ENCODE measurements at regions not wholly inside any gene's neighbourhood (a gene's known extent, or its start where the extent isn't known, plus 50 kb on each side); places are given as distances from the start of the nearest gene placed in this dataset.

DNA sequence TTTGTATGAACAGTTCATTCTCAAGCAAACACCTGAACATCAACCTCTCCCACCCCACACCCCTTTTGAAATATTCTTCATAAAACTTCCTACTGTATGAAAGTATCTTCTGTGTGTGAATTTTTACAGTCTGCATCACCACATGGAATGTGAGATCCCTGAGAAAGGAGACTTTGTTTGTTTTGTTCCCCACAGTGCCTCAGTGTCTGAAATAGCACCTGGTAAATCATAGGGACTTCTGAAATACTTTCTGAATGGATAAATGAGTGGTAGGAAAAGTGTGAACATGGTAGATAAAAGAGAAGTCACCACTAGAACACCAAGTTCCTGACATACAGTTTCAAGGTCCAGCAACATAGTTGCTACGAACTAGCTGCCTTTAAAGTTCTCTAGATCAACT, 1071.2 kb downstream of the EFNB2 start:
- no peaks in the 10 kb centered on the region for H3K9me3 Mint-ChIP-seq (ENCODE audit: insufficient read depth)
- H3K27me3 Mint-ChIP-seq (ENCODE audit: low read depth): no peaks in the 10 kb centered on the region
- H3K36me3 Mint-ChIP-seq (ENCODE audit: low read depth): no peaks in the 10 kb centered on the region
- ChIA-PET CTCF (no interaction called here), POLR2A (no interaction called here)
- ATAC-seq (no peak), DNase-seq (no peak)
- H3K4me3 Mint-ChIP-seq: no peak overlapping the region
- no peak overlapping the region for H3K27ac Mint-ChIP-seq
- no peaks in the 10 kb centered on the region for H3K4me1 Mint-ChIP-seq (ENCODE audit: low read depth)

DNA sequence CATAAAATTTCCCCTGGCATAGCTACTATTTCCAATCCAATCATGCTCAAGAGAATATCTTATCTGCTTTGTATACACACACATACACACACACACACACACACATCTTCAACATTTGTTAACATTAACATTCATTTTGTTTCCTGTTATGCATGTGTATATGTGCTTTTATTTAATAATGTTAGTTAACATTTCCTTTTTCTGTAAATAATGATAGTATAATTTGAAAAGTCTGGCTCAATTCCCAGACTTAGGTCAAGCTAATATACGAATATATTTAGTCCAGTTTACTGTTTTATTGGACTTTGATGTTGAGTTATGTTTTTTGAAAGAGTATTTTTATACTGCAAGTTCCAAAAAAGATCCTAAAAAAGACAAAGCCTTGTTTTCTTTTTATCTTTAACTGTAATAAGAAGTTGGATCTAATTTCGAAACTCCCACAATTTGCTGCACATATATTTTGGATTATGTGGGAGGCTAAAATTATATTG, 1072.4 kb downstream of the EFNB2 start:
- CTCF ChIA-PET: no interaction called here
- no peaks in the 10 kb centered on the region for H3K36me3 Mint-ChIP-seq (ENCODE audit: low read depth)
- no peaks in the 10 kb centered on the region for H3K9me3 Mint-ChIP-seq (ENCODE audit: insufficient read depth)
- H3K27me3 Mint-ChIP-seq (ENCODE audit: low read depth): no peaks in the 10 kb centered on the region
- H3K4me1 Mint-ChIP-seq (ENCODE audit: low read depth): no peaks in the 10 kb centered on the region
- H3K27ac Mint-ChIP-seq: no peak overlapping the region
- no peak for DNase-seq
- POLR2A ChIA-PET: no interaction called here
- no peak for ATAC-seq
- no peak overlapping the region for H3K4me3 Mint-ChIP-seq

DNA sequence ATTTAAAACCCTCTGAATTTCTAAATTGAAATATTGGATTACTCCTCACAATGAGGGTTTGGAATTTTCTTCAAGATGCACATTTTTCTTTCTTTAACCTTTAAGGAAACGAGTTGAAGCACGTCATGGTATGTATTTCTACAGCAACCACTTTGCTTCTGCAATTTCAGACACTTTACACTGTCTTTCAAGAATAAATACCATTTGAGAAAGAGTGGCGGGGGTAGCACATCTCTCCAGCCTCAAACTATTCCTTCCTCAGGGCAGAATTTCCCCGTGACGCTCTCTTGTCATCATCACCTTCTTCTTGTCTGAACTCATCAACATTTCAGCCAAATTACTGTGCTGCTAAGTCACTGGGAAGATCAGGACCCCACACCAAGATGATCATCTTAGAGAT, 1073.4 kb downstream of the EFNB2 start:
- no peaks in the 10 kb centered on the region for H3K9me3 Mint-ChIP-seq (ENCODE audit: insufficient read depth)
- H3K27ac Mint-ChIP-seq: no peak overlapping the region
- POLR2A ChIA-PET: no interaction called here
- DNase-seq (no peak), ATAC-seq (no peak)
- no peaks in the 10 kb centered on the region for H3K27me3 Mint-ChIP-seq (ENCODE audit: low read depth)
- no peak overlapping the region for H3K4me3 Mint-ChIP-seq
- CTCF ChIA-PET: no interaction called here
- no peaks in the 10 kb centered on the region for H3K36me3 Mint-ChIP-seq (ENCODE audit: low read depth)
- no peaks in the 10 kb centered on the region for H3K4me1 Mint-ChIP-seq (ENCODE audit: low read depth)

DNA sequence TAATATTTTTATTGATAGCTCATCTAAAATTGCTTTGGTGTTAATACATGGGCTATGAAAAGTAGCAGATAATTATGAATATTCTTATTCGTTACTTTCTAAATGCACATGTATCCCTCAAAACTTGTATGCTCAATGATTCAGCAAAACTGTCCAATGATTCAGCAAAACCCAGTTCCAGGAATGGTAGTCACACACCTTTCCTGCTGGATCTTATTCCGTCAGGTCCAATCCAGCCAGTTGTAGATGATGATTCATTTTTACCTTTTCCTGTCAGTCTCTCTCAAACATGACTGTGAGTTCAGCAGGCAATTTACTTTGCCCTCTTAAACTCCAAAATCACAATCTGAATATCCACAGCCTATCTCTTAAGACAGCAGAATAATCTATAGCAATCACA, 1082.6 kb downstream of the EFNB2 start:
- ChIA-PET CTCF (no interaction called here), POLR2A (no interaction called here)
- no peak for ATAC-seq
- DNase-seq: no peak
- Mint-ChIP-seq H3K4me1 (ENCODE audit: low read depth) (no peaks in the 10 kb centered on the region), H3K36me3 (ENCODE audit: low read depth) (no peaks in the 10 kb centered on the region), H3K27me3 (ENCODE audit: low read depth) (no peaks in the 10 kb centered on the region), H3K9me3 (ENCODE audit: insufficient read depth) (no peaks in the 10 kb centered on the region), H3K27ac (no peak overlapping the region), H3K4me3 (no peak overlapping the region)

DNA sequence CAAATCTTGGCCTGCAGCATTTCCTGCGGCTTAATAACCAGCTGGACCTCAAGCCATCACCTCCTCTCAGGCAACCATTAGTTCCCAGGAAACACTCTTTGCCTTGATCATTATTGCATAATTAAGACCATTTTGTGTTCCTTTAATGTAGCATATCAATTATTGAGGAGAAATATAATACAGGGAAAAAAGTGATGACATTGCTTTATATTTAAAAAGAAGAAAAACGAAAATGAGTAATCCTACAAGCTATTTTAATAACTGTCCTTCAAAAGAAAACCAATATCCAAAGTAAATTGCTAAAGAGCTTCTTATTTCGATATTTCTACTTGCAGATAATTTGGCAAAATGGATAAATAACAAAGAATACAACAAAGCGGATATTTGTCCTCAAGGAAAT, 1084.7 kb downstream of the EFNB2 start:
- Mint-ChIP-seq H3K4me1 (ENCODE audit: low read depth) (no peaks in the 10 kb centered on the region), H3K27me3 (ENCODE audit: low read depth) (no peaks in the 10 kb centered on the region), H3K36me3 (ENCODE audit: low read depth) (no peaks in the 10 kb centered on the region), H3K4me3 (no peak overlapping the region), H3K27ac (no peak overlapping the region), H3K9me3 (ENCODE audit: insufficient read depth) (no peaks in the 10 kb centered on the region)
- CTCF ChIA-PET: no interaction called here
- DNase-seq: no peak
- POLR2A ChIA-PET: no interaction called here
- no peak for ATAC-seq

DNA sequence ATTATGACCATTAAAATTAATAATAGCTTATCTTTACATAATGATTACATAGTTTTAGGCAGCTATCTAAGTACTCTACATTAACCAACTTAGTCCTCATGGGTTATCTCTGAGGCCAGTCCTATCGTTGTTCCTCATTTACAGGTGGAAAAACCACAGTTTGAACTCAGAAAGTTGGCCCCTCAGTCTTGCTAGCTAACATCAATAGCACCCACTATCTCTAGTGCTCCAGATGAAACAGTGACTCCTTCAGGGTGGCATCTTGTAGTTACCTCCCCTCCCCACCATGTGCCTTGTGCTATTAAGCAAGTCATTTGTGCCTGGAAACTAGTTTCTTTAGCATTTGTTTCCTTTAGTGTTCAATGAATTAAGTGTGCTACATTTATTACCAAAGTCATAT, 1086.7 kb downstream of the EFNB2 start:
- POLR2A ChIA-PET: no interaction called here
- Mint-ChIP-seq H3K27me3 (ENCODE audit: low read depth) (no peaks in the 10 kb centered on the region), H3K4me3 (no peak overlapping the region), H3K36me3 (ENCODE audit: low read depth) (no peaks in the 10 kb centered on the region), H3K9me3 (ENCODE audit: insufficient read depth) (no peaks in the 10 kb centered on the region), H3K27ac (no peak overlapping the region), H3K4me1 (ENCODE audit: low read depth) (no peaks in the 10 kb centered on the region)
- CTCF ChIA-PET: no interaction called here
- no peak for DNase-seq
- no peak for ATAC-seq

DNA sequence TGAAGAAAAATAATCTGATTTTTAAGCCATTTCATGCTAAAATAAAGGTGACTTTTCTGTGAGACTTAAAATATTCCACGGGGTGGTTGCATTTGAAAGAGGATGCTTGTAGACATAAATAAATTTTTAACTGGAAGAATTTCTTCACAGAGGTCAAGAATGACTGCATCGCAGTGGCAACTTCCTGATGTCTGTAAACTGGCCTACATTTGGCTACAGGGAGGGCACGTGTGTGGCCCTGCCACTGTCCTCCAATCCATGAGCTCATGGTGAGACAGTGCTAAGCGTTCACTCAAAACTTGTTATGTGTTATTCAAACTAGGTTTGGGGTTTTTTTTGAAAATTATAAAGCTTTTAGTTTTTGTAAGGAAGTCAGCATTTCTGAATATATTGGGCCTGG, 1089.3 kb downstream of the EFNB2 start:
- no peaks in the 10 kb centered on the region for H3K4me1 Mint-ChIP-seq (ENCODE audit: low read depth)
- no peak overlapping the region for H3K4me3 Mint-ChIP-seq
- DNase-seq (no peak), ATAC-seq (no peak)
- H3K36me3 Mint-ChIP-seq (ENCODE audit: low read depth): no peaks in the 10 kb centered on the region
- POLR2A ChIA-PET: no interaction called here
- no peak overlapping the region for H3K27ac Mint-ChIP-seq
- H3K9me3 Mint-ChIP-seq (ENCODE audit: insufficient read depth): no peaks in the 10 kb centered on the region
- CTCF ChIA-PET: no interaction called here
- H3K27me3 Mint-ChIP-seq (ENCODE audit: low read depth): no peaks in the 10 kb centered on the region

DNA sequence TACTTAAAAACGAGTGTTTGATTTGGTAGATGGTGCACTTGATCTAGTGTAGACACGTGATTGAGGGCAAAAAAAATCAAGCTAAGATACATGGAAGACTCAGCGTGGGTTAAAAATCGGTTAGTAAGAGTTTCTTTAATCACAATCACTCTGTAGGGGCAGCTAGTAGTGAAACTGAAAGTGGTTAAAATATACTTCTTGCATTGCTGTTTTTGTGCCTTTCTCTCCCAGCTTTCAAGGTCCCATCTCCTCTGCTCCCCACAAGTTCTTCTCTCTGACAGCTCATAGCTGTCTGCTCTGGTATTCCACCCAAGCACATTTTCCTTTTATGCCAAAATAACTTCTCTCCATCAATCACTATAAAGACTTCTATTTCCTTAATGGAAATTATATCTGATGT, 1089.7 kb downstream of the EFNB2 start:
- ChIA-PET POLR2A (no interaction called here), CTCF (no interaction called here)
- H3K9me3 Mint-ChIP-seq (ENCODE audit: insufficient read depth): no peaks in the 10 kb centered on the region
- no peak for ATAC-seq
- no peaks in the 10 kb centered on the region for H3K4me1 Mint-ChIP-seq (ENCODE audit: low read depth)
- H3K36me3 Mint-ChIP-seq (ENCODE audit: low read depth): no peaks in the 10 kb centered on the region
- no peak overlapping the region for H3K4me3 Mint-ChIP-seq
- no peak overlapping the region for H3K27ac Mint-ChIP-seq
- DNase-seq: no peak
- no peaks in the 10 kb centered on the region for H3K27me3 Mint-ChIP-seq (ENCODE audit: low read depth)

DNA sequence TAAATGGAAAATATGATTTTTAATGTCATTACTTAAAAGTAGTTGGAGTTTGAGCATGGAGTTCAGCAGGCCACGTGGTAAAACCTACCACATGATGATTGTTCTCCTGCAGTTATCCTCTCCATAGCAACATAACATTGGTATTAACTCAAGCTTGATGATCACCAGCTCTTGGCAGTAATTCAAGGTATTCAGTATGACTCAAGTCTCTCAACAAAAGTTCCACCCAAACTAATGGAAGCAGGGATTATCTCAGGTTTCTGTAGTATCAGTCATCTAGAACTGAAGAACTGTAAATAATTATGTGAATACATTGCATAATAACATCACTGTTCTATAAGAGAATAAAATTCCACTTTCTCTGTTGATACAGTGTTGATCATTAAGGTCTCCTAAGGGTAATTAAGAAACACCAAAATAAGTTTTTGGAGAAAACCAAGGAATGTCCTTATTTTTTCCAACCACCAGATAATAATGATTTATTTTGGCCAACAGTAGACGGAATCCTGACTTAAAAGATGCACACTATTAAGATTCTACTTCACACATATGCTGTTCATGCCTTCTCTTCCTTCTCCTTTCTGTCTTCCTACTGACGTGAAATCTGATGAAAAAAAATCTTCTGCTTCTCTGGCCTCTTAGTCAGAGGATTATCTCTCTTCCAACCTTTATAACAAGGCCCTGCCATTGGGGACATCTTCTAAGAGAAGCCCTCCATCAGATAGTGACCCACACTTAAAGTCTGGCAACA, 1092.3 kb downstream of the EFNB2 start:
- no peak overlapping the region for H3K27ac Mint-ChIP-seq
- DNase-seq (no peak), ATAC-seq (no peak)
- ChIA-PET POLR2A (no interaction called here), CTCF (no interaction called here)
- H3K9me3 Mint-ChIP-seq (ENCODE audit: insufficient read depth): no peaks in the 10 kb centered on the region
- H3K4me3 Mint-ChIP-seq: no peak overlapping the region
- no peaks in the 10 kb centered on the region for H3K4me1 Mint-ChIP-seq (ENCODE audit: low read depth)
- H3K27me3 Mint-ChIP-seq (ENCODE audit: low read depth): no peaks in the 10 kb centered on the region
- no peaks in the 10 kb centered on the region for H3K36me3 Mint-ChIP-seq (ENCODE audit: low read depth)

DNA sequence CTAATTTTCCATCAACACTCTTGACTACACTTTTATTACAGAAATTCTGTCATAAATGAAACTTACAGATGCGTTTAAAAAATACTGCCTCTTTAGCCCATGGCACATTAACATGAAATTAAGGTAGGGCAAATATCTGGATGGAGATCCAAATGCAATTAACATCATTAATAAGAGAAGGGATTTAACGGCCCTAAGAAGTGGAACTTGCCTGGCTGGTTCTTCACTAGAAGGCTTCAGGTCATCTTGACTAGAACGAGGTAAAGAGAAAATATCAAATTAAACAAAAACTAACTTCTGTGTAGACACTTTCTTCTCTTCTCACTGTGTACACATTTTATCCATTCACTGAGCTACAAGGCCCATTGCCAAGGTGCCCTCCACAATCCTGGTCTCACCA, 1093.4 kb downstream of the EFNB2 start:
- ATAC-seq (no peak), DNase-seq (no peak)
- Mint-ChIP-seq H3K9me3 (ENCODE audit: insufficient read depth) (no peaks in the 10 kb centered on the region), H3K4me1 (ENCODE audit: low read depth) (no peaks in the 10 kb centered on the region), H3K27ac (no peak overlapping the region), H3K4me3 (no peak overlapping the region), H3K27me3 (ENCODE audit: low read depth) (no peaks in the 10 kb centered on the region), H3K36me3 (ENCODE audit: low read depth) (no peaks in the 10 kb centered on the region)
- ChIA-PET CTCF (no interaction called here), POLR2A (no interaction called here)

DNA sequence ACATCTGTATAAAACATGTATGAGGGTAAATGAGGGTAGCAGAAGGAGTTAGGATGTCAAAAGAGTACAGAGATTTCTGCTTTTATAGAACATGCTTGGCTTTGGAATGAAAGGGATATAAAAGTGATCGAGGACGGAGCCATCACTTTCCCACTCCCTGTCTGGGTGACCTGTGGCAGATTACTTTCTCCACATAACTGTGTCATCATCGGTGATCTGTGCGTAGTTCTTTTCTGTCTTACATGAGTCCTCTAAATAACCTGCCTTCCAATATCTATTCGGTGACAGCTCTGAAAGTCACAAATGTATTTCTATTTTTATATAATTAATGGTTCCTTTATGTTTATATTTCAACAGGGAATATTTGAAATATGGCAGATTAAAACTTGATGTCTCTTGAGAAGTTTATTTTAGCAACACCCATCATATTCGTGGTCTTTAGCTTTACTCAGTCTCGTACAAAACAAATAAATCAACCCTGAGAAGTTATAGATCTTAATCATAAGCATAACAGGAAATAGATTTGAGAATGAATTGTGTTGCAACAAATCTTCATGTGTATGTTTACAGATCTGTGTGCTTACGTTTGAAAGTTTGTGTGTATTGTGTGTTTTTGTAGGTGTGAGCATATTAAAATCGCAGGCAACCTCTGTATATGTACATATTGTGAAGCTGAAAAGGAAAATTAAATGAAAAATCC, 1094.3 kb downstream of the EFNB2 start:
- ATAC-seq (no peak), DNase-seq (no peak)
- H3K36me3 Mint-ChIP-seq (ENCODE audit: low read depth): no peaks in the 10 kb centered on the region
- POLR2A ChIA-PET: no interaction called here
- no peak overlapping the region for H3K27ac Mint-ChIP-seq
- CTCF ChIA-PET: no interaction called here
- no peaks in the 10 kb centered on the region for H3K4me1 Mint-ChIP-seq (ENCODE audit: low read depth)
- H3K27me3 Mint-ChIP-seq (ENCODE audit: low read depth): no peaks in the 10 kb centered on the region
- H3K4me3 Mint-ChIP-seq: no peak overlapping the region
- no peaks in the 10 kb centered on the region for H3K9me3 Mint-ChIP-seq (ENCODE audit: insufficient read depth)

DNA sequence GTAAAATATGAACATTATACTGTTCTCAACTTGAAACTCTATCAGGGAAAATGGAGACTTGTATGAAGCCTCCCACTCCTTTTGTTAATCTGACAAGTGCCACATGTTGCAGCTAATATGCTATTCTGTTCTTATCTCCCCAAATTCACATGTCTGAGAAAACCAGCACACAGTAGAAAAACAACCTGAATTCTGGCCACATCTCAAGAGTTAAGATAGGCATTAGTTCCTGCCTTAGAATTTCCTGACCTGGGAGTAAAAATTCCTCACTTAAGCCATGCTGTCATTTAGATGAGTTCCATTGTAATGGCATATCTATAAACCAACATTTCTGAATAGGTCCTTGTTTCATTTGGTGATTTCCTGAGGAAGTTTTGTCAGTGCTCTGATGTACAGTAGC, 1098.5 kb downstream of the EFNB2 start:
- ChIA-PET CTCF (no interaction called here), POLR2A (no interaction called here)
- no peak for ATAC-seq
- no peaks in the 10 kb centered on the region for H3K9me3 Mint-ChIP-seq (ENCODE audit: insufficient read depth)
- H3K4me1 Mint-ChIP-seq (ENCODE audit: low read depth): no peaks in the 10 kb centered on the region
- no peaks in the 10 kb centered on the region for H3K27me3 Mint-ChIP-seq (ENCODE audit: low read depth)
- DNase-seq: no peak
- no peak overlapping the region for H3K27ac Mint-ChIP-seq
- H3K36me3 Mint-ChIP-seq (ENCODE audit: low read depth): no peaks in the 10 kb centered on the region
- no peak overlapping the region for H3K4me3 Mint-ChIP-seq

DNA sequence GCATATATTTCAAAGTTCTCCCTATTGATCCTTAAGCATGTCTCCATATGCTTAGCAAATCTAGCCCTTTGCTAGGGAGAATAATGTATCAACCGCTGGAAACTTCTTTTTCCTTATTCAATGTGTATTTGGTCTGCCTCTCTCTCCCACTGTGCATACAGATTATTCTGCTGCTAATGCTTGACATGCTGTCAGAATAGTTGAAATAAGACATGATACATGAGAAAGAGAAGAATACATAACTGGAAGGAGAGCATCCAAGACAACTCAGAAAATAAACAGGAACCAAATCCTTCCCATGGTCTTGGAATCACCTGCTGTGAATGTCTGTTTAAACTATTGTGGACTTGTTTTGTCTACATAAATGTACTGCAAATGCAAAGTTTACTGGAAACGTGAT, 1103.0 kb downstream of the EFNB2 start:
- H3K4me3 Mint-ChIP-seq: no peak overlapping the region
- H3K9me3 Mint-ChIP-seq (ENCODE audit: insufficient read depth): no peaks in the 10 kb centered on the region
- no peaks in the 10 kb centered on the region for H3K4me1 Mint-ChIP-seq (ENCODE audit: low read depth)
- H3K27me3 Mint-ChIP-seq (ENCODE audit: low read depth): no peaks in the 10 kb centered on the region
- no peak for ATAC-seq
- no peak for DNase-seq
- H3K27ac Mint-ChIP-seq: no peak overlapping the region
- H3K36me3 Mint-ChIP-seq (ENCODE audit: low read depth): no peaks in the 10 kb centered on the region
- ChIA-PET CTCF (no interaction called here), POLR2A (no interaction called here)
